ENCODE measurements at regions not wholly inside any gene's neighbourhood (a gene's known extent, or its start where the extent isn't known, plus 50 kb on each side); places are given as distances from the start of the nearest gene placed in this dataset.

GRCh38 chr5:117245130-117245529, 670.5 kb upstream of the SEMA6A start:
- H3K4me3 ChIP-seq (ENCODE audit: low read length), result no peak overlapping the region
- no peak for DNase-seq (ENCODE audit: low read depth)
- no peak for TF ChIP-seq CTCF (conservative IDR thresholded peaks at IDR 0.05; ENCODE audit: low read depth, low read length)

GRCh38 chr5:117242028-117242427, 667.4 kb upstream of the SEMA6A start:
- no peak for DNase-seq (ENCODE audit: low read depth)
- TF ChIP-seq CTCF (conservative IDR thresholded peaks at IDR 0.05; ENCODE audit: low read depth, low read length), result no peak
- no peak overlapping the region for H3K4me3 ChIP-seq (ENCODE audit: low read length)

GRCh38 chr5:117236941-117237340, 662.3 kb upstream of the SEMA6A start:
- H3K4me3 ChIP-seq (ENCODE audit: low read length), result no peak overlapping the region
- peak; percentile 20 for DNase-seq (ENCODE audit: low read depth)
- TF ChIP-seq CTCF (conservative IDR thresholded peaks at IDR 0.05; ENCODE audit: low read depth, low read length), result no peak

- H3K4me3 ChIP-seq (ENCODE audit: low read length), result no peak overlapping the region
- no peak for DNase-seq (ENCODE audit: low read depth)
- TF ChIP-seq CTCF (conservative IDR thresholded peaks at IDR 0.05; ENCODE audit: low read depth, low read length), result no peak
These were observed 661.2 kb upstream of the SEMA6A start for GRCh38 chr5:117235786-117236185.

- H3K4me3 ChIP-seq (ENCODE audit: low read length), result no peak overlapping the region
- DNase-seq (ENCODE audit: low read depth), result no peak
These were observed 655.8 kb upstream of the SEMA6A start for GRCh38 chr5:117230375-117230774.

GRCh38 chr5:117220730-117221129, 646.1 kb upstream of the SEMA6A start:
- H3K4me3 ChIP-seq (ENCODE audit: low read length), result no peak overlapping the region
- DNase-seq (ENCODE audit: low read depth), result peak; percentile 14
- no peak for TF ChIP-seq CTCF (conservative IDR thresholded peaks at IDR 0.05; ENCODE audit: low read depth, low read length)

More at GRCh38 chr5:117230375-117230774, 655.8 kb upstream of the SEMA6A start:
- TF ChIP-seq CTCF (conservative IDR thresholded peaks at IDR 0.05; ENCODE audit: low read depth, low read length), result no peak

GRCh38 chr5:117218789-117219188, 644.2 kb upstream of the SEMA6A start:
- TF ChIP-seq CTCF (conservative IDR thresholded peaks at IDR 0.05; ENCODE audit: low read depth, low read length), result no peak
- DNase-seq (ENCODE audit: low read depth), result no peak
- H3K4me3 ChIP-seq (ENCODE audit: low read length), result no peak overlapping the region
